Hepatocyte (in vitro differentiated cells): ENCODE measurements at regions not wholly inside any gene's neighbourhood (a gene's known extent, or its start where the extent isn't known, plus 50 kb on each side); places are given as distances from the start of the nearest gene placed in this dataset.

Experiments
- DNase-seq: peaks from one replicate; pipeline ENCODE4 v3.0.0-alpha.2; 2016; ENCODE audit warnings: low spot score
- H2AFZ ChIP-seq: fragments of 200-600 bp; sonication (generic); 2 replicates; pipeline ENCODE4 v1.6.0; 2016; ENCODE audit warnings: antibody characterized with exemption, mild to moderate bottlenecking
- H3K27ac ChIP-seq: fragments of 200-600 bp; sonication (generic); 2 replicates; pipeline ENCODE4 v1.5.1; 2016; ENCODE audit warnings: mild to moderate bottlenecking
- H3K27me3 ChIP-seq: fragments of 200-600 bp; sonication (generic); 2 replicates; pipeline ENCODE4 v1.6.1; 2016
- H3K36me3 ChIP-seq: fragments of 200-600 bp; sonication (generic); replicated peaks from 2 replicates; pipeline ENCODE4 v1.5.1; 2016; ENCODE audit warnings: low read depth; ENCODE audit not compliant: insufficient read depth
- H3K4me1 ChIP-seq: fragments of 200-600 bp; sonication (generic); 2 replicates; pipeline ENCODE4 v1.5.1; 2016; ENCODE audit warnings: mild to moderate bottlenecking, moderate library complexity; ENCODE audit not compliant: insufficient read depth
- H3K4me2 ChIP-seq: fragments of 200-600 bp; sonication (generic); 2 replicates; pipeline ENCODE4 v1.6.0; 2016
- H3K4me3 ChIP-seq: fragments of 200-600 bp; sonication (generic); 2 replicates; pipeline ENCODE4 v1.5.1; 2016; ENCODE audit warnings: mild to moderate bottlenecking
- H3K79me2 ChIP-seq: fragments of 200-600 bp; sonication (generic); 2 replicates; pipeline ENCODE4 v1.6.0; 2017; ENCODE audit warnings: mild to moderate bottlenecking
- H3K9me2 ChIP-seq: fragments of 200-600 bp; sonication (generic); replicated peaks from 2 replicates; pipeline ENCODE4 v1.6.0; 2017; ENCODE audit warnings: mild to moderate bottlenecking; ENCODE audit not compliant: insufficient read depth
- H3K9me3 ChIP-seq: fragments of 200-600 bp; sonication (generic); 2 replicates; pipeline ENCODE4 v1.5.1; 2016; ENCODE audit warnings: low read depth, mild to moderate bottlenecking
- H4K20me1 ChIP-seq: fragments of 200-600 bp; sonication (generic); 2 replicates; pipeline ENCODE4 v1.6.0; 2016; ENCODE audit warnings: mild to moderate bottlenecking; ENCODE audit not compliant: insufficient read depth, poor library complexity, severe bottlenecking
- CTCF ChIP-seq: fragments of 200-600 bp; sonication (generic); IDR thresholded peaks from 2 replicates; pipeline ENCODE4 v1.5.1; 2016; ENCODE audit warnings: antibody characterized with exemption, mild to moderate bottlenecking; ENCODE audit not compliant: poor library complexity
- EZH2 ChIP-seq: fragments of 200-600 bp; sonication (generic); IDR thresholded peaks from 2 replicates; pipeline ENCODE4 v1.6.1; 2016; ENCODE audit warnings: antibody characterized with exemption, mild to moderate bottlenecking, borderline replicate concordance
- EZH2phosphoT487 ChIP-seq: fragments of 200-600 bp; sonication (generic); IDR thresholded peaks from one replicate; pipeline ENCODE4 v1.6.1; 2018; ENCODE audit warnings: antibody characterized with exemption, mild to moderate bottlenecking, low read depth, moderate library complexity; ENCODE audit not compliant: unreplicated experiment, severe bottlenecking
- WGBS: methylation state at CpG from one replicate; pipeline ENCODE4 v1.1.6; 2016; ENCODE audit warnings: low lambda C conversion rate; ENCODE audit errors: missing lambda C conversion rate; 5-methylcytosine and 5-hydroxymethylcytosine counted together

DNA sequence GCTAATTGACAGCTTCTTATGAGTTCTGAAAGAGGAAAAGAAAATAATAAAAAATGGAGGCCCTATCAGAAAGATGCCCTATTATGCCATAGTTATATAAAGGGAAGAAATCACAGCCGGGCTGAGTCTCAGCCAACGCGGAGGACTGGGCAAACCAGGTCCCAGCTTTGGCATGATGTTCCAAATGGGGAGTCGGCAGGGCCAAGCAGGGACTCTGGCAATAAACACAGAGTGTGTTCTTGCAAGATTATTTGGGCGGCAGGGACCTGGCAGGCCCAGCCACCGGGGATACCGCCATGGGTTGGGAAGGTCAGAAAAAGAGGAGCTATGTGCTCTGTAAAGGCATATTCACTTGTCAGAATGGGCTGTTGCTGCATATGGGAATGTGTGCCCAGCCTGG lies 694.9 kb downstream of the BCL11A start:
- Histone ChIP-seq H3K79me2 (no peaks in the 10 kb centered on the region), H4K20me1 (no peaks in the 10 kb centered on the region), H3K4me2 (no peak overlapping the region), H3K27ac (no peak overlapping the region), H2AFZ (no peak overlapping the region), H3K4me3 (no peak overlapping the region), H3K9me3 (no peaks in the 10 kb centered on the region), H3K36me3 (no peaks in the 10 kb centered on the region), H3K27me3 (no peaks in the 10 kb centered on the region), H3K9me2 (no peaks in the 10 kb centered on the region), H3K4me1 (peaks cover 4% of the 10 kb centered on the region)
- DNase-seq = no peak
- 92% methylated on average over 7 of the region's 7 CpGs for WGBS
- no peak for TF ChIP-seq CTCF
- no peak for TF ChIP-seq EZH2phosphoT487
- no peak for TF ChIP-seq EZH2

GRCh38 chr2:59857109-59857508 lies 696.3 kb downstream of the BCL11A start:
- TF ChIP-seq EZH2 = no peak
- no peak for TF ChIP-seq CTCF
- TF ChIP-seq EZH2phosphoT487 = no peak
- Histone ChIP-seq H4K20me1 (no peaks in the 10 kb centered on the region), H2AFZ (no peak overlapping the region), H3K27ac (no peak overlapping the region), H3K4me3 (no peak overlapping the region), H3K36me3 (no peaks in the 10 kb centered on the region), H3K9me3 (no peaks in the 10 kb centered on the region), H3K4me2 (no peak overlapping the region), H3K9me2 (no peaks in the 10 kb centered on the region), H3K27me3 (no peaks in the 10 kb centered on the region), H3K4me1 (peaks cover 4% of the 10 kb centered on the region), H3K79me2 (no peaks in the 10 kb centered on the region)
- no peak for DNase-seq

DNA sequence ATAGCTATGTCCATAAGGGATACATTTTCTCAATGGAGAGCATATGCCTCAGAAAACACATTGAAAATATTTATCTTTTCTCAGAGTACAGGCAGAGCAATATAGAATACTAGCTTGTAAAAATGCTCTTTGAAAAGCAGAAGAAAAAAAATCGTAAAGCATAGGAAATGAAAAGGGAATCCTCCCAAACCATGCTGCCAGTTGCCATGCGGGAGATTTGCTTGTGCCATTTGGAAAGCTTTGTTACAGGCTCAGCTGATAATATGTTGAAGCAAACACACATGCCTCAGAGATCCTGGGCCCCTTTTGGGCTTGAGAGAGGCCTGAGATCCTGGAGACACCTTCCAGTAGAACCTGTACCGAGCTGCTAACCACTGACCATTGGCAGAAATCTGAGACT lies 697.1 kb downstream of the BCL11A start:
- Histone ChIP-seq H3K9me2 (no peaks in the 10 kb centered on the region), H4K20me1 (no peaks in the 10 kb centered on the region), H3K9me3 (no peaks in the 10 kb centered on the region), H3K36me3 (no peaks in the 10 kb centered on the region), H2AFZ (no peak overlapping the region), H3K4me2 (no peak overlapping the region), H3K27me3 (no peaks in the 10 kb centered on the region), H3K27ac (no peak overlapping the region), H3K4me3 (no peak overlapping the region), H3K4me1 (peaks cover 4% of the 10 kb centered on the region), H3K79me2 (no peaks in the 10 kb centered on the region)
- no peak for DNase-seq
- TF ChIP-seq EZH2phosphoT487 (no peak), CTCF (no peak), EZH2 (no peak)
- WGBS = 59% methylated on average over 3 of the region's 3 CpGs

- H3K9me3 ChIP-seq = no peaks in the 10 kb centered on the region
- no peak for TF ChIP-seq EZH2
- no peak for TF ChIP-seq CTCF
- TF ChIP-seq EZH2phosphoT487 = no peak
- no peak overlapping the region for H2AFZ ChIP-seq
- no peak overlapping the region for H3K4me3 ChIP-seq
- H3K4me2 ChIP-seq = no peak overlapping the region
- H3K4me1 ChIP-seq = peaks cover 4% of the 10 kb centered on the region
- 74% methylated on average over 4 of the region's 4 CpGs for WGBS
- H3K36me3 ChIP-seq = no peaks in the 10 kb centered on the region
- no peaks in the 10 kb centered on the region for H3K9me2 ChIP-seq
- no peaks in the 10 kb centered on the region for H3K27me3 ChIP-seq
- H4K20me1 ChIP-seq = no peaks in the 10 kb centered on the region
- DNase-seq = no peak
- H3K79me2 ChIP-seq = no peaks in the 10 kb centered on the region
- H3K27ac ChIP-seq = no peak overlapping the region
Observed at GRCh38 chr2:59853032-59853431, 700.4 kb downstream of the BCL11A start.
